ENCODE measurements at regions not wholly inside any gene's neighbourhood (a gene's known extent, or its start where the extent isn't known, plus 50 kb on each side); places are given as distances from the start of the nearest gene placed in this dataset.

DNA sequence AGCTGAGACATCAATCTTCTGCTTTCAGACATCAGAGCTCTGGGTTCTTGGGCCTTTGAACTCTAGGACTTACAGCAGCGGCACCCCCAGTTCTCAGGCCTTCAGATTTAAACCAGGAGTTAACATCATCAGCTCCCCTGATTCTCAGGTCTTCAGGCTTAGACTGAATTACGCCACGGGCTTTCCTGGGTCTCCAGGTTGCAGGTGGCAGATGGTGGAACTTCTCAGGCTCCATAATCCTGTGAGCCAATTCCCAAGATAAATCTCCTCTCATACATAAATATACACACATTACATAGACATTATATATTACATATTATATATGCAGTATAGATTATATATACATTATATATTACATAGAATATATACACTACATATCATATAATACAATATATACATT is 408.9 kb upstream of the AUTS2 start:
- no peak overlapping the region for H3K4me3 ChIP-seq (ENCODE audit: low read length)
- H3K27me3 ChIP-seq (replicated peaks; ENCODE audit: insufficient read depth, low read length) = no peaks in the 10 kb centered on the region
- TF ChIP-seq, protein P1, sequence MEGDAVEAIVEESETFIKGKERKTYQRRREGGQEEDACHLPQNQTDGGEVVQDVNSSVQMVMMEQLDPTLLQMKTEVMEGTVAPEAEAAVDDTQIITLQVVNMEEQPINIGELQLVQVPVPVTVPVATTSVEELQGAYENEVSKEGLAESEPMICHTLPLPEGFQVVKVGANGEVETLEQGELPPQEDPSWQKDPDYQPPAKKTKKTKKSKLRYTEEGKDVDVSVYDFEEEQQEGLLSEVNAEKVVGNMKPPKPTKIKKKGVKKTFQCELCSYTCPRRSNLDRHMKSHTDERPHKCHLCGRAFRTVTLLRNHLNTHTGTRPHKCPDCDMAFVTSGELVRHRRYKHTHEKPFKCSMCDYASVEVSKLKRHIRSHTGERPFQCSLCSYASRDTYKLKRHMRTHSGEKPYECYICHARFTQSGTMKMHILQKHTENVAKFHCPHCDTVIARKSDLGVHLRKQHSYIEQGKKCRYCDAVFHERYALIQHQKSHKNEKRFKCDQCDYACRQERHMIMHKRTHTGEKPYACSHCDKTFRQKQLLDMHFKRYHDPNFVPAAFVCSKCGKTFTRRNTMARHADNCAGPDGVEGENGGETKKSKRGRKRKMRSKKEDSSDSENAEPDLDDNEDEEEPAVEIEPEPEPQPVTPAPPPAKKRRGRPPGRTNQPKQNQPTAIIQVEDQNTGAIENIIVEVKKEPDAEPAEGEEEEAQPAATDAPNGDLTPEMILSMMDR (IDR thresholded peaks at IDR 0.05; ENCODE audit: low read length) = no peak
- no peak for TF ChIP-seq EZH2phosphoT487 (IDR thresholded peaks at IDR 0.05; ENCODE audit: low read length)
- no peak for TF ChIP-seq EZH2 (optimal IDR thresholded peaks at IDR 0.05; ENCODE audit: low read depth, low read length)
- no peak overlapping the region for H2AFZ ChIP-seq (ENCODE audit: low read length)
- no peak overlapping the region for H3K9ac ChIP-seq (ENCODE audit: low read length)
- no peak overlapping the region for H3K4me2 ChIP-seq (ENCODE audit: low read depth, low read length)
- no peaks in the 10 kb centered on the region for H3K9me3 ChIP-seq (replicated peaks; ENCODE audit: insufficient read depth, low read length)
- no peak overlapping the region for H3K27ac ChIP-seq (ENCODE audit: low read length)
- no peaks in the 10 kb centered on the region for H4K20me1 ChIP-seq (ENCODE audit: insufficient read depth, low read length)
- no peaks in the 10 kb centered on the region for H3K9me2 ChIP-seq (replicated peaks; ENCODE audit: insufficient read depth, low read length)
- no peak for DNase-seq
- H3F3A ChIP-seq (ENCODE audit: insufficient read depth, low read length) = no peaks in the 10 kb centered on the region
- no peaks in the 10 kb centered on the region for H3K79me2 ChIP-seq (ENCODE audit: low read length)
- no peaks in the 10 kb centered on the region for H3K4me1 ChIP-seq (ENCODE audit: low read length)
- no peaks in the 10 kb centered on the region for H3K36me3 ChIP-seq (replicated peaks; ENCODE audit: insufficient read depth, low read length)

DNA sequence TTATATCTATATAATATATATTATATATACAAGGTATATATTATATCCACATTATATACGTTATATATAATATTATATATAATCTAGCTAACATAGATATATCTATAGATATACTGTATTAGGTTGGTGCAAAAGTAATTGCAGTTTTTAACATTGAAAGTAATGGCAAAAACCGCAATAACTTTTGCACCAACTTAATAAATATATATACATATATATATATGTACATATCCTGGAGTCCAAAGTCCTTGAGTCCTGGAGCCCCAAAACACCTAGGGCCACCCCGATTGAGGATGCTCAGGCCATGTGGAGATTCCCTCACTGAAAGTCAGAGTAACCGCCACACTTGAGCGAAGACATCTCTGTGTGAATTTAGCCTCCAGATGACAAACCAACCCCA is 408.2 kb upstream of the AUTS2 start:
- Histone ChIP-seq H3F3A (ENCODE audit: insufficient read depth, low read length) (no peaks in the 10 kb centered on the region), H3K4me2 (ENCODE audit: low read depth, low read length) (no peak overlapping the region), H3K36me3 (replicated peaks; ENCODE audit: insufficient read depth, low read length) (no peaks in the 10 kb centered on the region), H2AFZ (ENCODE audit: low read length) (no peak overlapping the region), H3K9ac (ENCODE audit: low read length) (no peak overlapping the region), H3K27me3 (replicated peaks; ENCODE audit: insufficient read depth, low read length) (no peaks in the 10 kb centered on the region), H3K4me3 (ENCODE audit: low read length) (no peak overlapping the region), H3K27ac (ENCODE audit: low read length) (no peak overlapping the region), H3K9me2 (replicated peaks; ENCODE audit: insufficient read depth, low read length) (no peaks in the 10 kb centered on the region), H3K9me3 (replicated peaks; ENCODE audit: insufficient read depth, low read length) (no peaks in the 10 kb centered on the region), H4K20me1 (ENCODE audit: insufficient read depth, low read length) (no peaks in the 10 kb centered on the region), H3K79me2 (ENCODE audit: low read length) (no peaks in the 10 kb centered on the region), H3K4me1 (ENCODE audit: low read length) (no peaks in the 10 kb centered on the region)
- no peak for DNase-seq
- TF ChIP-seq, protein P1 (IDR thresholded peaks at IDR 0.05; ENCODE audit: low read length) = no peak
- TF ChIP-seq EZH2phosphoT487 (IDR thresholded peaks at IDR 0.05; ENCODE audit: low read length) (no peak), EZH2 (optimal IDR thresholded peaks at IDR 0.05; ENCODE audit: low read depth, low read length) (no peak)

- DNase-seq = no peak
- no peaks in the 10 kb centered on the region for H3K4me1 ChIP-seq (ENCODE audit: low read length)
- no peaks in the 10 kb centered on the region for H3K36me3 ChIP-seq (replicated peaks; ENCODE audit: insufficient read depth, low read length)
- H3K27me3 ChIP-seq (replicated peaks; ENCODE audit: insufficient read depth, low read length) = no peaks in the 10 kb centered on the region
- no peak overlapping the region for H3K9ac ChIP-seq (ENCODE audit: low read length)
- H3F3A ChIP-seq (ENCODE audit: insufficient read depth, low read length) = no peaks in the 10 kb centered on the region
- H3K79me2 ChIP-seq (ENCODE audit: low read length) = no peaks in the 10 kb centered on the region
- H2AFZ ChIP-seq (ENCODE audit: low read length) = no peak overlapping the region
- no peaks in the 10 kb centered on the region for H3K9me3 ChIP-seq (replicated peaks; ENCODE audit: insufficient read depth, low read length)
- no peak overlapping the region for H3K4me3 ChIP-seq (ENCODE audit: low read length)
- H3K27ac ChIP-seq (ENCODE audit: low read length) = no peak overlapping the region
- no peaks in the 10 kb centered on the region for H4K20me1 ChIP-seq (ENCODE audit: insufficient read depth, low read length)
- no peaks in the 10 kb centered on the region for H3K9me2 ChIP-seq (replicated peaks; ENCODE audit: insufficient read depth, low read length)
- H3K4me2 ChIP-seq (ENCODE audit: low read depth, low read length) = no peak overlapping the region
- no peak for TF ChIP-seq EZH2phosphoT487 (IDR thresholded peaks at IDR 0.05; ENCODE audit: low read length)
- TF ChIP-seq, protein P1 (IDR thresholded peaks at IDR 0.05; ENCODE audit: low read length) = no peak
- no peak for TF ChIP-seq EZH2 (optimal IDR thresholded peaks at IDR 0.05; ENCODE audit: low read depth, low read length)
These were observed 407.5 kb upstream of the AUTS2 start for GRCh38 chr7:69190763-69191162.
